ENCODE measurements at regions not wholly inside any gene's neighbourhood (a gene's known extent, or its start where the extent isn't known, plus 50 kb on each side); places are given as distances from the start of the nearest gene placed in this dataset.

DNA sequence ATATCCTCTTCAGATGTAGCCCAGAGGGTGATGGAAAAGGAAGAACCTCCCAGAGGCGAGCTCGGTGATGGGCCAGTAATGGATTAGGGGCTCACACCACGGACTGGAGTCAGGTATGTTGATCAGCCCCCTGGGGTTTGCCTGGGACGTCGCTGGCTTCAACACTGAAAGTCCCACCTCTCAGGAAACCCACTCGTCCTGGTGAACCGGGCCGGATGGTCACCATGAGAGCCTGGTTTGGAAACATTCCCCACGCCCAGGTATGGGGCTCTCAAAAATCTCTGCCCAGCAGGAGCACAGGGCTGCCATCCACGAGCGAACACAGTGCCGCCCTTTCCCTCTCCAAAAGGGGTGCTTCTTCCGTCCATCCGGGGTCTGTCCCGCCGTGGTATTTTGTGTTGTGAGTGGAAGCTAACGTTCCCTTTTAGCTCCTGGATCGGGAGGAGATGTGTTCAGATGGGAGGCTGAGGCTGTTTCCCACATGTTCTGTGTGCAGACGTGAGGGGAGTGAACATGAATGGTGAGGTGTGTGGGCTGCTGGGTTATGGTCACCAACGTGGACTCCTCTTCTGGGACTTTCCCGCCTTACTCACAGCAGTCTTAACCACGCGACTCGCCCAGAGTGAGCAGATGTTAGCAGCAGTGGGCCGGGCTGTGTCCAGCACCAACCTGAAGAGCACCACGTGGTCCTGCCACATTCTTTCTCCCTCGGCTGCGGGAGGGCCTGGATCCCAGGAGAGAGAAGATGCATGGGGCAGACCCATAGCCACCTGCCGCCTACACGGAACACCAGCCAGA is 139.2 kb downstream of the KIF26A start:
- DNase-seq: no peak

DNA sequence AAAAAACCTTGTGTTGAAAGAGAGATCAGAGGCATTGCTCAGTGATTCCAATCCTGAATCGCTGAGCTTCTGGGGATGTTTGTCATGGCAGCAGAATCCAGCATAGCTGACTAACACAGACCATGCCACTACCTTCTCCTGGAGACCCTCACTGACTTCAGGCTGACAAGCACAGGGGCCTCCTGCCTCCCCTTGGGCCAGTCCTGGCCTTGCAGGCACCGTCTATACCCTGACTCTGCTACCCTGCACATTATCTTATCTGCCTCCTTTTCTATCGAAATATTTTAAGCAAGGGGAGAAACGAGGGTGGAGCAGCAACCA is 139.8 kb downstream of the KIF26A start:
- no peak for DNase-seq

DNA sequence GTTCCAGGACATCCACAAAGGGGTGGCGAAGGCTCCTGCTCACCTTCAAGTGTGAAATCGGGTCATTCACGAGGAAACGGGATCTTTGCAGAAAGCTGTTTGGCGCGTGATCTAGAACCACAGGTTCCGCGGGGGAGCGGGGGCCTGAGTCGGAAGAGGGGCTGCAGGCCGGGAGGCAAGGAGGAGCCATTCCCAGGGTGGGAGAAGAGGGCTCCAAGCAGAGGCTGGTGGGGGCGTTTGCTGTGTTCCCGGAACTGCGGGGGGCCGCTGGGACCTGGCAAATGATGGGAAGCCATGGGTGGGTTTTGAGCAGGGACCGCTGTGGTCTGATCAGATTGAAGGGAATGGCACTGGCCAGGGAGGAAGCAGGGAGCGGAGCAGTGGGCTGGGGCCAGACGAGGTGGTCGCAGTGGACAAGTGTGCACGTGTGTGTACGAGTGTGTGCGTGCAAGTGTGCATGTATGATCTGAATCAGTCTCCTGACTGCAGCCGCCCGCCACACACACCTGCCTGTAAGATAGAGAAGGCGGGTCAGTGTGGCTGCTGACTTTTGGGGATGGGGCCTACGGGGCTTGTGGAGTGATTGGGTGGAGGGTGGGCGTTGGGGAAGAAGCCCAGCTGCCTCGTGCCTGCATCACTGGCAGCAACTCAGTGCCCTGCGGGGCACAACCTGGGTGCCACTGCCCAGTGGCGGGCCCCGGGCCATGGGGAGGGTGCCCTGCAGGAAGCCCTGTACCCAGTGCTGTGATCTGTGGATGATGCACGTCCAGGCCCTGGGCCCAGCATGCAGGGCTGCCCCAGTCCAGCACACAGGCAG is 141.9 kb downstream of the KIF26A start:
- no peak for DNase-seq

DNA sequence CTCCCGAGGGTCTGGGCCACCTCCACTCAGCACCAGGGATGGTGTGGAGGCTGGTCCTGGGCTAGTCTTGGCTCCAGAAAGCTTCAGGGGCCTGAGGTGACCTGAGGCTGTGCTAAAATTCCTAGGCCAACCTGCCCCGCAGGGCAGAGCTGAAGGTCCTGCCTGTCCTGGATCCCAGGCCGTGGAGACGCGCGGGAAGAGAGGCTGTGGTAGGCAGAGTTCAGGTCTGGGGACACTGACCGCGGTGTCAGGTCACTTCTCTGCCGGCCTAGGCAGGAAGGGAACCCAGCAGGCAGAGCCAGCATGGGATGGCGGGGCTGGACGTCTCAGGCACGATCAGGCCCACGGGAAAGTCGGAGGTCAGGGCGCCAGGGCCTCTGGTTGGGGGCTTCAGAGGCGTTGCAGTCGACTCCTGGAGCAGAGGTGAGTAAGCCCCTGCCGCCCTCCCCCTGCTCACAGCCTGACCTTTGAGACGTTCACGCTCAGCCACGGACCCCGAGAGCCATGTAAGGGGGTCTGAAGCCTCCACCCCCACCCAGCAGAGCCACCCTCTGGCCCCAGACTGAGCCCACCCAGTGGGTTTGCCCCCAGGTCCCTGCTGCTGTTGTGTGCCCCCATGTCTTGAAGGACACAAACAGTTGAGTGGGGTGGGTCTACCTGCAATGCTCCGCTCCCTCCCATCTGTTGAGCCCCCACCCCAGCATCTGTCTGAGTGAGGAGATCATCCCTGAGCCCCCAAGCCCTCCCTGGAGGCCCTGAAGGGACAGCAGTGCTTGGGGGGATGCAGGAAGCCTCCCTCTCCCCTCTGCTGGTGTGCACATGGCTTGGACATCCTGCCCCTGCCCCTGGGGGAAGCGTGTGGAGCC is 142.7 kb downstream of the KIF26A start:
- DNase-seq: no peak

- no peak for DNase-seq
Measured at GRCh38 chr14:104281768-104282301, 143.4 kb downstream of the KIF26A start.

DNA sequence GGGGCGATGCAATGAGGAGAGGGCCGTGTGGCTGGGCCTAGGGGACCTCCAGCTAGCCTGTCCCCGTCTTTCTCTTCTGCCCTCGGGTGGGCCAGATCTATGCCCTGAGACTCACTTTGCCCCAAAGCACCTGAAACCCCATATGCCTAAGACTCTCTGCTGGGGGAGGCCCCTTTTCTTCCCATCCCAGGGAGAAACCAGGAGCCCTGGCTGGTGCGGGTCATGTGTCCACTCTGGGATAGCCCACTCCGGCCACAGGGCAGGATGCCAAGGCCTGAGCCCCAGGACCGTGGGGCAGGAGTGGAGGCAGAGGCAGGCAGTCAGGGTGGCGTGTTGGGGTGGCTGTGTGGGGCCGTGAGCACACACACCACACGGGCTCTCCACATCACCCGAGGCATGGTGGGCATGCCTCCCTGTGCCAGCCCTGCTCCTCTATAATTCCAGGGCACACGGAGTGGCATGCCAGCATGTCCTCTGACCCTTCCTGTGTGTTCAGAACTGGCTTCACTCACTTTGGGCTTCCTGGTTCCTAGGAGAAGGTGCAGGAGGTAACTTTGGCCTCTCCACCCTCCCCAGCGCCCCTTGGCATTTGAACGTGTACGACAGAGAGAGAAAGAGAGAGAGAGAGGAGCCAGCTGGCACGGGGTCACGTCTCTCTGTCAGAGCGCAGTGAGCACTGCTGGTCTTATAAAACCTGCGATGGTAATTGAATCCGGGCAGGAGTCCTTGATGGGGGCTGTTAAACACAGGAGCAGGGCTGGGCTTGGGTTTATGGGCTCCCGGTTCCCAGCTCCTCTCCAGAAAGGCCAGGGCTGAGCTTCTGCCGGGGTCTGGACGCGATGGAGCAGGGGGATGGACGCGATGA is 144.2 kb downstream of the KIF26A start:
- no peak for DNase-seq

GRCh38 chr14:104283197-104284106 is 145.1 kb downstream of the KIF26A start:
- no peak for DNase-seq

DNA sequence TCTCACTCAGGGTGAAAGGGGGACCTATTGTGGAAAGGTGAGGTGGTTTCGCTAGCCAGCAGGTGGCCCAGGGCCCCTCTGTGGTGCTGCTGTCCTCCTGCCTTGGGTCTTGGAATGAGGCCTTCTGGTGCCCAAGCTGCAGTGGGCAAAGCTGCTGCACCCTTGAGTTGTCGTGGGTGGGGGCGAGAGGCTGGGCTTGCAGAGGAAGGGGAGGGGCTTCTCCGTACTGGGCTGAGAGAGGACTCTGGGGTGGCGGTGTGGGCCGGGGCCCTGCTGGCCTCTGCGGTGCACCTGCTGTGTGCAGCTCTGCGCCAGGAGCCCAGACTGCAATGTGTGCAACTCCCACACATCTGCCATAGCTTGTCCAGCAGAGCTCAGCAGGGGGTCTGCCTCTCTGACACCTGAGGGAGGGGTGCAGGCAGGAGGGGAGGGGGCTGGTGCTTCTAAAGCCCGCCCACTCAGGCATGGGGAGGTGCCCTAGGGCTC is 145.8 kb downstream of the KIF26A start:
- DNase-seq: peak; percentile 27

- DNase-seq: no peak
Measured at GRCh38 chr14:104284636-104285507, 146.5 kb downstream of the KIF26A start.

DNA sequence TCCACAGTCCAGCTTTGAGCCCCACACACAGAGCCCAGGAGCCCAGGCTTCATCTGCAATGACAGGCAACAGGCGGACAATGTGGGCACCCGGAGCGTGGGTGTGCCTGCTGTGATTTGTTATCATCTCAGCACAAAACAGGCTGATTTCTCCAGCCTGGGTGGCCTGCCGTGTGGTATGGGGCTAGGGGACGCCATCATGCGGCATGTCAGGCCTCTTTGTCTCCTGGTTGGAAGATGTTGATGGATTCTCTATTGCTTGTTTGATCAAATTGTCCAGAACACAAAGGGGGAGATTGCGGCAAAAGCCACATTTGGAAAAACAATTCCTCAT is 147.1 kb downstream of the KIF26A start:
- DNase-seq: no peak

GRCh38 chr14:104286086-104286485 is 147.7 kb downstream of the KIF26A start:
- no peak for DNase-seq

DNA sequence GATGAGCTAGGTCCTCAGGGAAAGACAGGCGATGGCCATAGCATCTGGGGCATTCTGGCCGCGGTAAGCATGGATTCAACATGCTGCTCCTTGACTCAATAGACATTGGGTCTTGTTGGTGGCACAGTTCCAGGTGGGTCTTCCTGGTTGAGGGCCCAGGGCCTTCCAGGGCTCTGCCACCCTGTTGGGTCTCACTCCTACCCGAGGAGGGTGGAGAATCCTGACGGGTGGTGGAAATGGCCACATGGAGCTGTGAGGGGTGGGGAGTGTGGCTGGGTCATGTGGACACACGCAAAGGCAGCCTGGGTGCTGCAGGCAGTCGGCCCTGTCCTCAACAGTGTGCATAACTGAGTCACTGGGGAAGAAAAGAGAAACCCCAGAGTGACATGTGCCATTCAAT is 148.1 kb downstream of the KIF26A start:
- no peak for DNase-seq

DNA sequence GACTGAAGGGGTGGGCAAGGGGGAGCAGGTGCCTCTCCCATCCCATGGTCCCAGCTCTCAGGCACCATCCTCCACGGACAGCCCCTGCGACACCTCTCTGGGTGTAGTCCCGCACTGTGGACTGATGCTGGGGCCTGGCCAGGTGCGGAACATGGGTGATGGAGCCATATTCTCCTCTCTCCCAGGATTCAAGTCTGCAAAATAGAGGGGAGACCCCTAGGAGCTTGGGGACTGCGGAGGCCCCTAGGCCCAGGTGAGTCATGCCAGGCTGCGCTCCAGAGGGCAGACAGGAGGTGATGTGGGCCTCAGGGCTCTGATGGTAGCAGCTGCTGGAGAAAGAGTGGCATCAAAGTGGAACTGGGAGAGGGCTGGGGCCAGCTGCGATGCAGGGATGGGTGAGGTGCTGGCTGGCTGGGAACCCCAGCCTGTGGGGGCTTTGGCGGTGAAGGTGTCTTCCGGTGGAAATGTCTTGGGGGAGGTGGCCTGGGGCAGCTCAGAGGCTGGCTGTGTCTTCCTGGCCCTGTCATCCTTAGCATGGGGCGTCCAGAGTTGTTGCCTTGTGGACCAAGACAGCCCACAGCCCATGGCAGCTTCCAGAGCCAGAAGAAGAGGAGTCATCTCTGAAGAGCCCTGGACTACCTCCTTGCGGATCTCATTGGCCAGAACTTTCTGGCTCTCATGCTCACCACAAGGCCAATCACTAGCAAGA is 149.1 kb downstream of the KIF26A start:
- no peak for DNase-seq

- no peak for DNase-seq
Measured at GRCh38 chr14:104288272-104288671, 149.9 kb downstream of the KIF26A start.

DNA sequence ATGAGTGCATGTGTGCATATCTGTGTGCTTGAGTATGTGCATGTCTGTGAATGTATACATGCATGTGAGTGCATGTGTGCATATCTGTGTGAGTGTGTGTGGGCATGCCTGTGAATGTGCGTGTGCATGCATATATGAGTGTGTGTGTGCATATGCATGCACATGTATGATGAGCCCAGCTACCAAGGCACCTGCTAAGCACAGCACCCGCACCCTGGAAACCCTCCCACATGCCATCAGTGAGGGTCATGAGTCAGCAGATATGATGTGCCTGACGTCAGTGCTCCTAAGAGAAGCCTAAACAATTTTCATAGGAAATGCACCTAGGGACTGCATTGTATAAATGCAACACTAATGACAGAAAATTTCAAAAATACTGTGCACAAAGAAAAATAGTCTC is 151.1 kb downstream of the KIF26A start:
- no peak for DNase-seq

DNA sequence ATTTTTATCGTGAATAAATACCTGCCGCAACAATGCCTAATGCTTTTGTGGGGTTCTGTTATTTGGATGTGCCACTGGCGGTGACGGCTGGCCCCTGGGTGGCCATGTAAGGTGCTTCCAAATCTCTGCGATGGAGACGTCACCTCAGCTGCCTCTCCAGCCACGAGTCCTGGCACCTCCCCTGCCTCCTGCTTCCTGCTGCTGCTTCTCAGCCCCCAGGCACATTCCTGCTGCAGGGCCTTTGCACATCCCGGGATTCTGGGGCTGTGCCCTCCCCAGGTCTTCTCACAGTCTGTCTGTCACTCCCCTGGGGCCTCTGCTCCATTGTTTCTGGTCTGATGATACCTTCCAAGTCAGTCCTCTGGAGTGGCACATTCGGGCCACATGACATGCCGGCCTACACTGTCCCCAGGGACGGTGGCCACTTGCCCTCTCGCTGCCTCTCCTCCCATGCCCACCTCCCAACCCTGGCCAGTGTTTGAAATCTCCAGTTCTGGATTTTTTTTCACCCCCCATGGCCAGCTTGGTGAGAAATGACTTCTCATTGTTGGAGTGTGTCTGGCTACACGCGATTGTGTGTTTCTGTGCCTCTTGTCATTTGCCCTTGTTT is 151.8 kb downstream of the KIF26A start:
- no peak for DNase-seq

DNA sequence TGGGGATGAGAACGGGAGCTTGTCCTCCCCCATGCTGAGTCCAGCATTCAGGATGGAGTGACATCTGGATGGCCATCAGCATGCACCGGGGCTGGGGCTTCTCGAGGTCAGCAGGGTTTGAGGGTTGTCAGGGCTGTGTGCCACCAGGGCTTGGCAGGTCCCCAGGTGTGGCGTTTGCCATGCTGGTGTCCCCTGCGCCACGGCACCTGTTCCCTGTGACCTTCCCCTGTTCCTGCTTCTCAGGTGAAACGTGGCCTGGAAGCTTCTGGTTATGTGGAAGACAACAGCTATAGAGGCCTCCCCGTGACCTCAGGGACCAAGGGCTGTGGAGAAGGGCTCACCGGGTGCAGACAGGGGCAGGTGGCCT is 152.4 kb downstream of the KIF26A start:
- no peak for DNase-seq

DNA sequence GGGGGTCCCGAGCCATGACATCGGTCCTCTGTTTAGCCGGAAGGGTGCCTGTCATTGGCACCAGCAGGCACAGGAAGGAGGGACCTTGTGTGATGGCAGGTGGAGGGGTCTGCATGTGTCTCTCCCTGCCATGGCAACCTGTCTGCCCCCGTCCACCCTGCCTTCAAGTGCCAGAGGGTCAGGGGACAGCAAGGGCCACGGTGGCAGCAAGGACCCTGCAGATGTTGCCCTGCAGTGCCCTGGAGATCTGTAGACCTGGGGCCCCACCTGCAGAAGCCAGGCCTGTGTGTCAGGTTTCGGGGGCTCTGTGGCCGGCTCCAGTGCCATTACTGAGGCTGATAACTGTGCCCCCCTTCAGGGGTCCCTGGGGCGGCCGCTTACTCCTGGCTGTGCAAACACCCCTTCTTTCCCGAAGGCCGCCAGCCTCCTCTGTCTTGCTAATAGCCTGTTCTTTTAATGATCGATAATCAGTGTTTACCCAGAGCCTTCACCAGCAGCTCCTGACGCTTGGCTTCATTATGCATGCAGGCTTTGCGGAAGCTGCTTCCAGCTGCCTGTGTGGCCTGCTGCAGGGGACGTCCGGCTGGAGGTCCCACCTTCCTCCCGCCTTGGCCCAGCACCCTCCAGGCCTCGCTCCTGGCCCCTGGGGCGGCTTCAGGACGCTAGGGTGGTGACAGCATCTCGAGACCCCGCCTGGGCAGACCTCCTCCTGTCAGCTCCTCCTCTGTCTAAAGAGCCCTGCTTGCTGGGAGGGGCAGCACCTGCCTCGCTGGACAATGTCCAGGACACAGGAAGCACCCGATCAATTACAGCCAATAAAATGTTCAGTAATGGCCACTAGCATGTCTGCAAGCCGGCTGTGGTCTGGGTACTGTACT is 153.0 kb downstream of the KIF26A start:
- peak; percentile 85 for DNase-seq
